Mucosa of stomach (tissue), 1 donor: ENCODE measurements at regions not wholly inside any gene's neighbourhood (a gene's known extent, or its start where the extent isn't known, plus 50 kb on each side); places are given as distances from the start of the nearest gene placed in this dataset.

ENCODE experiments used
- H3K27me3 ChIP-seq: one replicate; pipeline ENCODE4 v1.7.0; 2013; ENCODE audit warnings: mild to moderate bottlenecking, low read length; ENCODE audit not compliant: control insufficient read depth, insufficient read depth
- H3K36me3 ChIP-seq: one replicate; pipeline ENCODE4 v1.7.0; 2013; ENCODE audit warnings: low read length; ENCODE audit not compliant: control insufficient read depth, insufficient read depth
- H3K4me1 ChIP-seq: one replicate; pipeline ENCODE4 v1.7.0; 2013; ENCODE audit warnings: mild to moderate bottlenecking, low read length; ENCODE audit not compliant: control insufficient read depth, insufficient read depth
- H3K4me3 ChIP-seq: one replicate; pipeline ENCODE4 v1.7.0; 2013; ENCODE audit warnings: low read length
- H3K9ac ChIP-seq: one replicate; pipeline ENCODE4 v1.7.0; 2013; ENCODE audit warnings: mild to moderate bottlenecking, low read length, moderate library complexity
- H3K9me3 ChIP-seq: one replicate; pipeline ENCODE4 v1.7.0; 2013; ENCODE audit warnings: mild to moderate bottlenecking, low read length, moderate library complexity; ENCODE audit not compliant: control insufficient read depth
- donor health status: Pancreatic carcinoma.

DNA sequence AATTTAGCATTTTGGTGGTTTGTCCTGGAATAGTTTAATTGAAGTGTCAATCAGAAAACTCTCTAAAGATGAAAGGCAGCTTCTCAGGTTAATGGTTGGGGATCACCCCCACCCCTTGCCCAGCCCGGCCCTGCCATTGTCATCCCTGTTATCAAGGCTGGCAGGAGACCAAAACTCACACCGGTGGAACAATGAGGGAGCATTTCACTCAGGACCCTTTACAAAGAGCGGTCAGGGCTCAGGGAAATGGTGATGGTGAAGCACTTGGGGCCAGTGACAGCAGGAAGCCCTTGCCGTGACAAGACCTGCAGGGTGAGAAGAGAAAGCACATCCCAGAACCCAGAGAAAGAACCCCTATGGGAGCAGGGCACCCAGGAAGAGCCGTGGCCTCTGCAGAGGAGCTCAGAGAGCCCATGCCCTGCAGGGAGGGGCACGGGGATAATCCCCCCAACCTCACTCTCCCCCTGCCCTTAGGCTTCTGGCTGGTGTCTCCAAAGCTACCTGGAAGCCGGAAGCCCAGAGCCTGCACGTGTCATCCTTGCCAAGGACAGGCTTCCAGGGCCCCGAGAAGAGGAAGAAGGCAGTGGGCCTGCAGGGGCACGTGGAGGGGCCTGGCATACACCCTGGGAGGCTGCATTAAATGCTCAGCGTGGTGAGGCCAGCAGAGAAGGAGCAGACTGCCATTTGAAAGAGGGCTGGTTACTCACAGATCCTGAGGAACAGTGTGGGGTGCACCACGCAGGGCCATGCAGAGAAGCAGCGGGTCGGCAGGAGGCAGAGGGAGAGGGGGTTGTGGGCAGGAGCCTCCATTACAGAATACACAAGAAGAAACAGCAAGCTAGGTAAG lies 80.6 kb upstream of the PRR20G start:
- no peaks in the 10 kb centered on the region for H3K36me3 ChIP-seq
- H3K4me3 ChIP-seq = no peak overlapping the region
- H3K9ac ChIP-seq = no peak overlapping the region
- no peaks in the 10 kb centered on the region for H3K9me3 ChIP-seq
- H3K27me3 ChIP-seq = peaks cover 14% of the 10 kb centered on the region
- H3K4me1 ChIP-seq = no peaks in the 10 kb centered on the region

- no peaks in the 10 kb centered on the region for H3K36me3 ChIP-seq
- no peak overlapping the region for H3K9ac ChIP-seq
- H3K27me3 ChIP-seq = peaks cover 14% of the 10 kb centered on the region
- H3K4me3 ChIP-seq = no peak overlapping the region
- no peaks in the 10 kb centered on the region for H3K9me3 ChIP-seq
- no peaks in the 10 kb centered on the region for H3K4me1 ChIP-seq
These were observed 79.7 kb upstream of the PRR20G start for GRCh38 chr3:127367593-127367992.

GRCh38 chr3:127366383-127366782 lies 78.5 kb upstream of the PRR20G start:
- H3K27me3 ChIP-seq = peaks cover 6% of the 10 kb centered on the region
- H3K4me1 ChIP-seq = no peaks in the 10 kb centered on the region
- H3K36me3 ChIP-seq = no peaks in the 10 kb centered on the region
- H3K4me3 ChIP-seq = no peak overlapping the region
- H3K9me3 ChIP-seq = no peaks in the 10 kb centered on the region
- H3K9ac ChIP-seq = no peak overlapping the region

- H3K4me3 ChIP-seq = no peak overlapping the region
- peaks cover 4% of the 10 kb centered on the region for H3K27me3 ChIP-seq
- no peaks in the 10 kb centered on the region for H3K9me3 ChIP-seq
- H3K4me1 ChIP-seq = no peaks in the 10 kb centered on the region
- H3K36me3 ChIP-seq = no peaks in the 10 kb centered on the region
- H3K9ac ChIP-seq = no peak overlapping the region
These were observed 77.4 kb upstream of the PRR20G start for GRCh38 chr3:127365163-127365798.

DNA sequence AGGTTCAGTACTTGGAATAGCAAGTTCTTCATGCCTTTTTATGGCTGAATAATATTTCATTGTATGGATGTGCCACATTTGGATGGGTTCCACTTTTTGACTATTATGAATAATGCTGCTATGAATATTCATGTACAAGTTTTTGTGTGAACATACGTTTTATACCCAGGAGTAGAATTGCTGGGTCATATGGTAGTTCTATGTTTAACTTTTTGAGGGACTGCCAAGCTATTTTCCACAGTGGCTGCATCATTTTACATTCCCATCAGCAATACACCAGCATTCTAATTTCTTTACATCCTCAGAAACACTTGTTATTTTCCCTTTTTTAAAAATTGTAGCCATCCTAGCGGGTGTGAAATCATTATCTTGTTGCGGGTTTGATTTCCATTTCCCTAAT lies 76.0 kb upstream of the PRR20G start:
- Histone ChIP-seq H3K9ac (no peak overlapping the region), H3K36me3 (no peaks in the 10 kb centered on the region), H3K27me3 (no peaks in the 10 kb centered on the region), H3K4me3 (no peak overlapping the region), H3K4me1 (no peaks in the 10 kb centered on the region), H3K9me3 (no peaks in the 10 kb centered on the region)

DNA sequence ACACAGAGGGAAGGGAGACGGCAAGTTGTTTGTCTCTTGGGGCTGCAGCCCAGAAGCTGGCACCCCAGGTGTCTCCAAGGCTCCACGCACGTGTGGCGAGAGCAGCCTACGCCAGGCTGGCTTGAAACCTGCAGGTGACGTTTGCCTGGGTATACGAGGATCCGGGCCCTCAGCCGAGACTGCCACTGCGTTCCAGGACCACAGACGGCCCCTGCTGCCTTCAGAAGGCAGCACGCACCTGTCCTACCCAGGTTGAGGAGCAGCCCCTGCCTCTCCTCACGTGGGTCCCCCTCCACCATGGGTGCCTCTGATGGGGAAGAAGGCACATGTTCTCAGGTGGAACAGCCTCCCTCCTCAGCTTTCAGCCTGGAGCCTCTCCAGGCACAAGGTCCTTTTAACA lies 75.3 kb upstream of the PRR20G start:
- Histone ChIP-seq H3K4me1 (no peaks in the 10 kb centered on the region), H3K4me3 (no peak overlapping the region), H3K27me3 (no peaks in the 10 kb centered on the region), H3K36me3 (no peaks in the 10 kb centered on the region), H3K9ac (no peak overlapping the region), H3K9me3 (no peaks in the 10 kb centered on the region)

- Histone ChIP-seq H3K27me3 (no peaks in the 10 kb centered on the region), H3K9ac (no peak overlapping the region)
These were observed 72.8 kb upstream of the PRR20G start for GRCh38 chr3:127360647-127361046.

GRCh38 chr3:127358641-127359040 lies 70.8 kb upstream of the PRR20G start:
- no peaks in the 10 kb centered on the region for H3K36me3 ChIP-seq
- H3K4me1 ChIP-seq = no peaks in the 10 kb centered on the region
- no peaks in the 10 kb centered on the region for H3K9me3 ChIP-seq
- H3K27me3 ChIP-seq = no peaks in the 10 kb centered on the region
- no peak overlapping the region for H3K9ac ChIP-seq
- H3K4me3 ChIP-seq = no peak overlapping the region

More at GRCh38 chr3:127360647-127361046, 72.8 kb upstream of the PRR20G start:
- Histone ChIP-seq H3K36me3 (no peaks in the 10 kb centered on the region), H3K4me3 (no peak overlapping the region), H3K4me1 (no peaks in the 10 kb centered on the region), H3K9me3 (no peaks in the 10 kb centered on the region)

DNA sequence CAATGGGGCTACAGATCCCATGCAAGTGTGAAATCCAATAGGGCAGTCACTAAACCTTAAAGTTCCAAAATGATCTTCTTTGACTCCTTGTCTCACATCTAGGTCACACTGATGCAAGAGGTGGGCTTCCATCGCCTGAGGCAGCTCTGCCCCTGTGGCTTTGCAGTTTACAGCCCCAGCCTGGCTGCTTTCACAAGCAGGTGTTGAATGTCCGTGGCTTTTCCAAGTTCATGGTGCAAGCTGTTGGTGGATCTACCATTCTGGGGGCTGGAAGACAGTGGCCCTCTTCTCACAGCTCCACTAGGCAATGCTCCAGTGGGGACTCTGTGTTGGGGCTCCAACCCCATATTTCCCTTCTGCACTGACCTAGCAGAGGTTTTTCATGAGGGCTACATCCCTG lies 68.5 kb upstream of the PRR20G start:
- Histone ChIP-seq H3K9me3 (no peaks in the 10 kb centered on the region), H3K4me1 (no peaks in the 10 kb centered on the region), H3K4me3 (no peak overlapping the region), H3K36me3 (no peaks in the 10 kb centered on the region), H3K27me3 (no peaks in the 10 kb centered on the region), H3K9ac (no peak overlapping the region)

- Histone ChIP-seq H3K4me1 (no peaks in the 10 kb centered on the region), H3K9ac (no peak overlapping the region), H3K27me3 (no peaks in the 10 kb centered on the region), H3K36me3 (no peaks in the 10 kb centered on the region), H3K9me3 (no peaks in the 10 kb centered on the region), H3K4me3 (no peak overlapping the region)
These were observed 66.9 kb upstream of the PRR20G start for GRCh38 chr3:127354761-127355160.

DNA sequence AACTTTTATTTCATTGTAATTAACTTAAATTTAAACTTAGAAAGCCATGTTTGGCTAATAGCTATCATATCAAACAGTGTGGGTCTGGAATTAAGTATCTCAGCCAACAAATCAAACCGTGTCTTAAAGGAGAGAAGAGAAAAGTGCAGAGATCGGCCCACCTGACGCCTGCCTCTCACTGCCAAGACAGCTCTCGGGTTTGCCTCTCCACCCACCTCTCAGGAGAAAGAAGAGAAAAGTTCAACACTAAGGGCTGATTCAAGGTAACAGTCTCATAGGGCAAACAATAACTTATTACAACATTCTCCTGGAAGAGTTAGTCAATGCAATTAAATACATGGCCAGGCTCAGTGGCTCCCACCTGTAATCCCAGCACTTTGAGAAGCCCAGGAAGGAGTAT lies 64.8 kb upstream of the PRR20G start:
- no peak overlapping the region for H3K9ac ChIP-seq

GRCh38 chr3:127351775-127352350 lies 64.0 kb upstream of the PRR20G start:
- H3K9ac ChIP-seq = no peak overlapping the region
- H3K9me3 ChIP-seq = no peaks in the 10 kb centered on the region
- H3K27me3 ChIP-seq = no peaks in the 10 kb centered on the region
- H3K36me3 ChIP-seq = no peaks in the 10 kb centered on the region
- no peaks in the 10 kb centered on the region for H3K4me1 ChIP-seq
- no peak overlapping the region for H3K4me3 ChIP-seq

More for the DNA sequence above, 64.8 kb upstream of the PRR20G start:
- no peaks in the 10 kb centered on the region for H3K9me3 ChIP-seq
- no peak overlapping the region for H3K4me3 ChIP-seq
- H3K4me1 ChIP-seq = no peaks in the 10 kb centered on the region
- H3K36me3 ChIP-seq = no peaks in the 10 kb centered on the region
- H3K27me3 ChIP-seq = no peaks in the 10 kb centered on the region
